Sigmoid colon (tissue), 4 donors: ENCODE measurements at regions not wholly inside any gene's neighbourhood (a gene's known extent, or its start where the extent isn't known, plus 50 kb on each side); places are given as distances from the start of the nearest gene placed in this dataset.

ENCODE experiments used
- CTCF ChIP-seq, 4 experiments: fragments of 450-650 bp in 3 of 4; fragments of 200-600 bp in 1 of 4; IDR thresholded peaks; one replicate each; pipeline ENCODE4 v1.5.1; 2016 to 2019; ENCODE audit warnings: antibody characterized with exemption in 4 of 4, mild to moderate bottlenecking in 3 of 4, moderate library complexity in 2 of 4
- POLR2A ChIP-seq, 2 donors: fragments of 450-650 bp; IDR thresholded peaks; one replicate each; pipeline ENCODE4 v1.6.1; 2016; ENCODE audit warnings: antibody characterized with exemption in 2 of 2, mild to moderate bottlenecking in 2 of 2, moderate library complexity in 2 of 2
- POLR2AphosphoS5 ChIP-seq, 4 donors: sonication (generic); formaldehyde crosslinking; IDR thresholded peaks; one replicate each; pipeline ENCODE4 v1.6.1; 2017; ENCODE audit warnings: antibody characterized with exemption in 4 of 4

- TF ChIP-seq CTCF (IDR thresholded peaks at IDR 0.05) (no peak), POLR2AphosphoS5 (IDR thresholded peaks at IDR 0.05) (no peak), POLR2A (IDR thresholded peaks at IDR 0.05) (no peak)
These were observed 385.1 kb downstream of the LTN1 start for GRCh38 chr21:28607545-28607944.
